Nephron (organoid): ENCODE measurements at regions not wholly inside any gene's neighbourhood (a gene's known extent, or its start where the extent isn't known, plus 50 kb on each side); places are given as distances from the start of the nearest gene placed in this dataset.

Experiments used
- H3K27ac Mint-ChIP-seq, 3 experiments: 2 replicates each; pipeline ENCODE4 v1.8.0; 2020; ENCODE audit warnings: mixed read lengths in 3 of 3, mild to moderate bottlenecking in 2 of 3, moderate library complexity in 1 of 3
- H3K27me3 Mint-ChIP-seq: 2 replicates; pipeline ENCODE4 v1.8.0; 2021; ENCODE audit warnings: low read depth, mild to moderate bottlenecking, moderate library complexity, mixed read lengths
- H3K36me3 Mint-ChIP-seq: 2 replicates; pipeline ENCODE4 v1.8.0; 2020; ENCODE audit warnings: low read depth, mixed read lengths
- H3K4me1 Mint-ChIP-seq: 2 replicates; pipeline ENCODE4 v1.8.0; 2020; ENCODE audit warnings: mixed read lengths
- H3K4me3 Mint-ChIP-seq, 3 experiments: 2 replicates each; pipeline ENCODE4 v1.8.0; 2020; ENCODE audit warnings: mild to moderate bottlenecking in 3 of 3, mixed read lengths in 3 of 3, moderate library complexity in 2 of 3
- H3K9me3 Mint-ChIP-seq: 2 replicates; pipeline ENCODE4 v1.8.0; 2020; ENCODE audit warnings: mixed read lengths
- CTCF ChIP-seq, 3 experiments: fragments of 200-600 bp; sonication (generic); IDR thresholded peaks; one replicate each; pipeline ENCODE4 v1.5.0; 2021; ENCODE audit warnings: antibody characterized with exemption in 3 of 3; ENCODE audit not compliant: unreplicated experiment in 3 of 3

DNA sequence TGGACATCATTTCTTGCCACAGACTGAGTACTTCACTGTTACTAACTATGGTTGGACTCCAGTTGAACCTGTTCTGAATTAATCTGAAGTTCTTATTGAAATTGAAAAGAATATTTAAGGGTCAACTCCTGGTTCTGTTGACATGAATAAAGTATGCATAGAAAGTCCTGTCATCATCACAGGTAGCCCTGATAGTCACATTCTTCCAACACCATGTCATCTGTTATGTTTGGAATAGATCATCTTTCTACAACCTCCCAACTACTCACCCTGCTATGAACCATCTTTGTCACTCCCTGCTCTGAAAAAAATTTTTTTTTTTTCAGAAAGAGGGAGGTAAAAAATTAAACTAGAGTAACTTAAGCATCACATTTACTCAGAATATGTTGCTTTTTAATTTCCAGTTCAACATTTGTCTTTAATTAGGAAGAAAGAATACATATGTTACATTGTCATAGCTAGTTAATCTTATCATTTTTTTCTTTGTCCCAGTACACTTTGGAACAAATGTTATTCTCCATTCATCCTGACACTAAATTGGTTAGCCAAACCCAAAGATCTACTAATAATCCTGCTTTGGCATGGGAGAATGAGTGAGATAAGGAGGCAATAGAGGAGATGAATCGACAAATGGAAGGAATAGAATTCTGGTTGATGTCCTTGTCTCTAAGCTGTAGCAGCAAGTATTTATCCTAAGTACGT, 775.1 kb upstream of the NRSN1 start:
- H3K4me1 Mint-ChIP-seq = no peaks in the 10 kb centered on the region
- no peak overlapping the region for H3K4me3 Mint-ChIP-seq
- H3K36me3 Mint-ChIP-seq = peaks cover 3% of the 10 kb centered on the region
- H3K27ac Mint-ChIP-seq = peak overlapping the region in 1 of 3 experiments; percentile 29
- peaks cover 8% of the 10 kb centered on the region for H3K9me3 Mint-ChIP-seq
- H3K27me3 Mint-ChIP-seq = no peaks in the 10 kb centered on the region
- TF ChIP-seq CTCF (IDR thresholded peaks at IDR 0.05; ENCODE audit: unreplicated experiment in 3 of 3) = no peak

DNA sequence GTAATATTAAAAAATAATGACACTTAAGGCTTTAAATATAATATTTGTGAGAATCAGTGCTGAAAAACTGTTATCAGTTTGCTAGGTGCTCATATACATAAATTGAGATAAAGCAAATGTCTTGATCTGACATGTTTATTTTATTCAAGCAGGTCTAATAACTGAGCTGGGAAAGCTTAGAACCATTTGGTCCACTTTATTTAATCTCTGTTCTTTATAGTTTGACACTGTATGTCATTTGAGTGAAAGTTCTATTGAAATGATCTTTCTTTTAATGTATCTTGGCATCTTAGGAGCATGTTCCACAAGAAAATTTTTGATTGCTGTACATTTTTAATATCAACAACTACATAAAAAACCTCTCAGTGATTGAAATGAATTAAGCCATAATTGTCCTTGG, 772.0 kb upstream of the NRSN1 start:
- Mint-ChIP-seq H3K4me1 (no peaks in the 10 kb centered on the region), H3K9me3 (peaks cover 15% of the 10 kb centered on the region), H3K27ac (no peak overlapping the region), H3K36me3 (peaks cover 7% of the 10 kb centered on the region), H3K27me3 (no peaks in the 10 kb centered on the region), H3K4me3 (no peak overlapping the region)
- no peak for TF ChIP-seq CTCF (IDR thresholded peaks at IDR 0.05; ENCODE audit: unreplicated experiment in 3 of 3)

DNA sequence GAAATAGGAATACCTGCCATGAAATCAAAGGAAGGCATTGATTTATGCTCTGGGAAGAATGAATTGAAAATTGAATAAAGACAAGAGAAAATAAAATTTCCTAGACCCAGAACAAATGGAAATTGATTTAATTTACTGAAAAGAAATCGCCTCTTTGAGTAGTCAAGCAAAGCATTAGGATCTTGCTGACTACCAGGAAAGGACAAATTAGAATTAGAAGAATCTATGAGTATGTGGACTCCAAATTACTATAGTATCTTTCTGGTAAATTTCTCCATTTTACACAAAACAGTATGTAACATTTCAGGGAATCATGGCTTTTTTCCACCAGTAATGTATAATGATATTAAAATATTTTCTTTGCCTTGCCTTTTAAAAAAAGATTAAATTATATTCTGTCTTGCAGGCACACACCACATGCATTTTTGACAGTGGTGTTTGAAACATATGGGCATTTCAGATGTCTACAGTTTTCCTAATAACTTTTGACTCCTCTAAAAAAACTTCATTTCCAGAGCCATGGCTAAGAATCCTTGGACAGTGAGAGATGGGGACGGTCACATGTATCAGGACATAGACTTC, 768.7 kb upstream of the NRSN1 start:
- Mint-ChIP-seq H3K27ac (no peak overlapping the region), H3K4me3 (no peak overlapping the region), H3K4me1 (no peaks in the 10 kb centered on the region), H3K36me3 (peaks cover 7% of the 10 kb centered on the region), H3K27me3 (no peaks in the 10 kb centered on the region), H3K9me3 (peaks cover 17% of the 10 kb centered on the region)
- no peak for TF ChIP-seq CTCF (IDR thresholded peaks at IDR 0.05; ENCODE audit: unreplicated experiment in 3 of 3)

- Mint-ChIP-seq H3K27me3 (no peaks in the 10 kb centered on the region), H3K4me3 (no peak overlapping the region), H3K36me3 (peaks cover 3% of the 10 kb centered on the region), H3K9me3 (peaks cover 33% of the 10 kb centered on the region), H3K27ac (no peak overlapping the region), H3K4me1 (no peaks in the 10 kb centered on the region)
- no peak for TF ChIP-seq CTCF (IDR thresholded peaks at IDR 0.05; ENCODE audit: unreplicated experiment in 3 of 3)
These were observed 760.3 kb upstream of the NRSN1 start for GRCh38 chr6:23365732-23366131.

DNA sequence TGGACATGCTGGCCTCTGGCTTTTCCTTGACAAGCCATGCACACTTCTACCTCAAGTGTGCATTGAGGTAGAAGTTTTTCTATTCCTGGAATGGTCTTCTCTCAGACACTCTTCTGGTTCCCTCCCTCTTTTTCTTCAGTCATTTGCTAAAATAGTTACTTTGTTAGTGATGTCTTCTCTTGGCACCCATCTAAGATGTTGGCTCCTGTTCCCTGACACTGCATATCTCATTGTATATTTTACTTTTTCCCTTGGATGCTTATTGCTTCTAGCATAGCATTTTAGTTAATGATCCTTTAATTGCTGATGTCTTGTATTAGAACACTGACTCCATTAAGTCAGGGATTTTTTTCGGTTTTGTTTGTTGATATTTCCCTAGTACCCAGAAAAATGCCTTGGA, 758.7 kb upstream of the NRSN1 start:
- peaks cover 3% of the 10 kb centered on the region for H3K36me3 Mint-ChIP-seq

More for the DNA sequence above, 758.7 kb upstream of the NRSN1 start:
- Mint-ChIP-seq H3K27ac (no peak overlapping the region), H3K4me3 (no peak overlapping the region), H3K9me3 (peaks cover 27% of the 10 kb centered on the region), H3K27me3 (no peaks in the 10 kb centered on the region), H3K4me1 (no peaks in the 10 kb centered on the region)
- no peak for TF ChIP-seq CTCF (IDR thresholded peaks at IDR 0.05; ENCODE audit: unreplicated experiment in 3 of 3)
